GM18861 (cell line): ENCODE measurements at regions not wholly inside any gene's neighbourhood (a gene's known extent, or its start where the extent isn't known, plus 50 kb on each side); places are given as distances from the start of the nearest gene placed in this dataset.

ENCODE experiments used
- ATAC-seq: cut with Tn5 transposase; IDR thresholded peaks from one replicate; pipeline ENCODE4 v1.9.1; 2021; ENCODE audit not compliant: unreplicated experiment

GRCh38 chr4:57916479-57916878, 806.3 kb upstream of the IGFBP7 start:
- ATAC-seq: no peak

- no peak for ATAC-seq
Observed at GRCh38 chr4:57911203-57911602, 801.0 kb upstream of the IGFBP7 start.

GRCh38 chr4:57910151-57910550, 800.0 kb upstream of the IGFBP7 start:
- ATAC-seq: no peak

- ATAC-seq: no peak
Observed at GRCh38 chr4:57905965-57906364, 795.8 kb upstream of the IGFBP7 start.

GRCh38 chr4:57877047-57877458, 766.9 kb upstream of the IGFBP7 start:
- ATAC-seq: no peak

GRCh38 chr4:57875829-57876392, 765.7 kb upstream of the IGFBP7 start:
- ATAC-seq: no peak

GRCh38 chr4:57866468-57867171, 756.4 kb upstream of the IGFBP7 start:
- ATAC-seq: no peak

- peak; percentile 93 for ATAC-seq
Observed at GRCh38 chr4:57865264-57865663, 755.1 kb upstream of the IGFBP7 start.

- peak; percentile 72 for ATAC-seq
Observed at GRCh38 chr4:57854748-57855147, 744.6 kb upstream of the IGFBP7 start.

GRCh38 chr4:57850141-57850540, 740.0 kb upstream of the IGFBP7 start:
- ATAC-seq: no peak

- ATAC-seq: no peak
Observed at GRCh38 chr4:57832083-57832482, 721.9 kb upstream of the IGFBP7 start.

- no peak for ATAC-seq
Observed at GRCh38 chr4:57789666-57790065, 679.5 kb upstream of the IGFBP7 start.

- no peak for ATAC-seq
Observed at GRCh38 chr4:57777876-57778275, 667.7 kb upstream of the IGFBP7 start.

- ATAC-seq: no peak
Observed at GRCh38 chr4:57774681-57775080, 664.5 kb upstream of the IGFBP7 start.

GRCh38 chr4:57774171-57774570, 664.0 kb upstream of the IGFBP7 start:
- no peak for ATAC-seq

GRCh38 chr4:57766341-57766740, 656.2 kb upstream of the IGFBP7 start:
- ATAC-seq: no peak

- no peak for ATAC-seq
Observed at GRCh38 chr4:57764856-57765255, 654.7 kb upstream of the IGFBP7 start.

GRCh38 chr4:57763070-57763469, 652.9 kb upstream of the IGFBP7 start:
- no peak for ATAC-seq

GRCh38 chr4:57740625-57741190, 630.5 kb upstream of the IGFBP7 start:
- no peak for ATAC-seq

GRCh38 chr4:57736781-57737180, 626.6 kb upstream of the IGFBP7 start:
- no peak for ATAC-seq

- ATAC-seq: no peak
Observed at GRCh38 chr4:57734104-57734670, 624.0 kb upstream of the IGFBP7 start.
